Endothelial cell of umbilical vein (primary cell): ENCODE measurements at regions not wholly inside any gene's neighbourhood (a gene's known extent, or its start where the extent isn't known, plus 50 kb on each side); places are given as distances from the start of the nearest gene placed in this dataset.

Experiments used
- BruUV-seq: library from RNA; stranded (reverse); fragments of 400-500 nt; replicated peaks from 2 replicates; lab custom pipeline; 2021; lab: Mats Ljungman, UMichigan
- CTCF ChIA-PET: fragments of 300-600, 350-600 bp; sonication (Branson Sonifier 250); formaldehyde crosslinking; loops from one replicate; lab custom pipeline; 2021; ENCODE audit warnings: antibody characterized with exemption, inconsistent platforms; lab: Charles Lee
- POLR2A ChIA-PET: fragments of 300-600, 350-600 bp; sonication (Branson Sonifier 250); formaldehyde crosslinking; loops from one replicate; lab custom pipeline; 2021; ENCODE audit warnings: antibody characterized with exemption, inconsistent platforms; lab: Charles Lee
- DNase-seq: peaks from one replicate; pipeline ENCODE4 v3.0.0-alpha.2; 2011; ENCODE audit warnings: low read depth, low spot score
- FAIRE-seq: peaks from 2 replicates; lab custom pipeline; 2011; peaks lifted over from hg19 to GRCh38; lab: Jason Lieb, UNC
- H2AFZ ChIP-seq: 2 replicates; pipeline ENCODE4 v1.6.0; 2012; ENCODE audit warnings: low read depth, low read length, control low read depth, inconsistent platforms
- H3K27ac ChIP-seq: 2 replicates; pipeline ENCODE4 v1.5.1; 2011; ENCODE audit warnings: low read depth, mild to moderate bottlenecking, control low read depth, low read length, moderate library complexity; ENCODE audit not compliant: insufficient read depth
- H3K27me3 ChIP-seq, 2 experiments: 2 replicates each; pipeline versions ENCODE4 v1.6.0 to v1.6.1; 2011; ENCODE audit warnings: low read length in 2 of 2, mixed read lengths in 1 of 2; ENCODE audit not compliant: control insufficient read depth in 2 of 2, insufficient read depth in 2 of 2
- H3K36me3 ChIP-seq, 2 experiments: 2 replicates in 1 of 2; 3 replicates in 1 of 2; pipeline ENCODE4 v1.5.1; 2011; ENCODE audit warnings: low read length in 2 of 2, mild to moderate bottlenecking in 1 of 2, moderate library complexity in 1 of 2; ENCODE audit not compliant: control insufficient read depth in 2 of 2, insufficient read depth in 2 of 2; ENCODE audit errors: extremely low read depth in 1 of 2
- H3K4me1 ChIP-seq: 3 replicates; pipeline ENCODE4 v1.5.1; 2011; ENCODE audit warnings: mild to moderate bottlenecking, low read length; ENCODE audit not compliant: control insufficient read depth, insufficient read depth; ENCODE audit errors: extremely low read depth
- H3K4me2 ChIP-seq: 2 replicates; pipeline ENCODE4 v1.6.1; 2011; ENCODE audit warnings: low read length, control low read depth, mixed read lengths; ENCODE audit not compliant: insufficient read depth
- H3K4me3 ChIP-seq, 3 experiments: fragments of 200-600 bp in 1 of 3; sonication (generic), shearing (Covaris generic) in 1 of 3; replicated peaks in 1 of 3; 2 replicates each; pipeline ENCODE4 v1.5.1; 2011 to 2016; ENCODE audit warnings: control low read depth in 3 of 3, low read length in 3 of 3, mild to moderate bottlenecking in 2 of 3, inconsistent platforms in 1 of 3, low read depth in 1 of 3, moderate library complexity in 1 of 3; ENCODE audit not compliant: insufficient read depth in 1 of 3
- H3K79me2 ChIP-seq: 2 replicates; pipeline ENCODE4 v1.6.0; 2012; ENCODE audit warnings: low read length, inconsistent platforms; ENCODE audit not compliant: control insufficient read depth, insufficient read depth
- H3K9ac ChIP-seq: replicated peaks from 2 replicates; pipeline ENCODE3; 2011; ENCODE audit warnings: low read length, control low read depth; ENCODE audit not compliant: insufficient read depth; ENCODE audit errors: extremely low read depth
- H3K9me1 ChIP-seq: replicated peaks from 3 replicates; pipeline ENCODE4 v1.6.0; 2011; ENCODE audit warnings: mild to moderate bottlenecking, low read length; ENCODE audit not compliant: control insufficient read depth, insufficient read depth; ENCODE audit errors: extremely low read depth
- H3K9me3 ChIP-seq: replicated peaks from 2 replicates; pipeline ENCODE4 v1.5.1; 2012; ENCODE audit warnings: low read length, inconsistent platforms; ENCODE audit not compliant: control insufficient read depth, insufficient read depth
- H4K20me1 ChIP-seq: replicated peaks from 2 replicates; pipeline ENCODE3; 2011; ENCODE audit warnings: mild to moderate bottlenecking, low read length; ENCODE audit not compliant: control insufficient read depth, insufficient read depth; ENCODE audit errors: extremely low read depth
- JUN ChIP-seq: IDR thresholded peaks from 2 replicates; pipeline ENCODE4 v1.6.1; 2011; ENCODE audit warnings: borderline replicate concordance, low read depth; ENCODE audit not compliant: insufficient read length, insufficient read depth
- MYC ChIP-seq: IDR thresholded peaks from one replicate; pipeline ENCODE4 v1.6.1; 2011; ENCODE audit warnings: mild to moderate bottlenecking, low read depth, low read length
- POLR2AphosphoS5 ChIP-seq: IDR thresholded peaks from 2 replicates; pipeline ENCODE4 v1.6.1; 2012; ENCODE audit warnings: low read depth, mild to moderate bottlenecking, control low read depth, low read length, moderate library complexity; ENCODE audit not compliant: insufficient read depth
- dilution Hi-C: fragments of 300-500 bp; cut with MboI; formaldehyde crosslinking; loops from one replicate; pipeline ENCODE4 v1.15.0; 2019; ENCODE audit warnings: low sequenced_read_pairs; ENCODE audit not compliant: extremely low pct_ligation_motif_present
- intact Hi-C: fragments of 100-400 bp; cut with micrococcal nuclease; formaldehyde crosslinking; loops from one replicate; pipeline ENCODE4 v1.10.0; 2022

- FAIRE-seq (no peak), DNase-seq (no peak)
- dilution Hi-C loops, result no loop called here
- Histone ChIP-seq H3K27me3 (no peaks in the 10 kb centered on the region), H3K9ac (no peak overlapping the region), H3K4me1 (no peaks in the 10 kb centered on the region), H3K9me1 (no peaks in the 10 kb centered on the region), H3K36me3 (no peaks in the 10 kb centered on the region), H2AFZ (no peak overlapping the region), H3K4me3 (no peak overlapping the region), H3K27ac (no peak overlapping the region), H4K20me1 (no peaks in the 10 kb centered on the region), H3K4me2 (no peak overlapping the region), H3K9me3 (no peaks in the 10 kb centered on the region), H3K79me2 (no peaks in the 10 kb centered on the region)
- intact Hi-C loops, result no loop called here
- ChIA-PET CTCF (no interaction called here), POLR2A (no interaction called here)
- BruUV-seq, result no TSS peak
- TF ChIP-seq JUN, result no peak
These were observed 92.3 kb downstream of the GYPC start for GRCh38 chr2:126748188-126748760.

- Histone ChIP-seq H3K27ac (no peak overlapping the region), H3K79me2 (no peaks in the 10 kb centered on the region), H4K20me1 (no peaks in the 10 kb centered on the region), H3K4me3 (no peak overlapping the region), H3K4me2 (no peak overlapping the region), H3K9me3 (no peaks in the 10 kb centered on the region), H3K9ac (no peak overlapping the region), H3K36me3 (no peaks in the 10 kb centered on the region), H3K9me1 (no peaks in the 10 kb centered on the region), H2AFZ (no peak overlapping the region), H3K4me1 (no peaks in the 10 kb centered on the region), H3K27me3 (no peaks in the 10 kb centered on the region)
- POLR2A ChIA-PET, result no interaction called here
- DNase-seq, result no peak
- FAIRE-seq, result no peak
- intact Hi-C loops (no loop called here), dilution Hi-C loops (no loop called here)
- no peak for TF ChIP-seq POLR2AphosphoS5
- no peak for TF ChIP-seq MYC
- BruUV-seq, result no TSS peak
- CTCF ChIA-PET, result no interaction called here
These were observed 93.1 kb downstream of the GYPC start for GRCh38 chr2:126748929-126749518.
